ENCODE measurements at regions not wholly inside any gene's neighbourhood (a gene's known extent, or its start where the extent isn't known, plus 50 kb on each side); places are given as distances from the start of the nearest gene placed in this dataset.
"Not testable (repeated sequence)": the region's sequence is repeated elsewhere in the genome, so short reads cannot be mapped to it uniquely, and the experiment has no call there.

DNA sequence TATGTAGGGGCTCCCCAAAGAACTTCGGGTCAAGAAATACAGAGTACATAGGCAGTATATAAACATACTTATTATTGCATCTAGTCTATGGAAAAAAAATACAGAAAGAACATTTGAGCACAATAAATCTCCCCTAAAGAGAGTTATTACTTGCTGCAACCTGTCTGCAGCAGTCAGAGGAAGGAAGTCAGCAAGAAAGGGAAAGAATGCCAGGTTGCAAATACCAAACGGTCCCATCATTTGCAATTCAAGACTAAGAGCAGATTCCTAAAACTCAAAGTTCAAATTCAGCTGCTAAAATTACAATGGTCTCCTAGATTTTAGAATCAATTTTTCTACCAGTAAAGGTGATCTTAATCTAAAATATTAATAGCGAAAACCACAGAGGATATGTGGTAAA, 236.2 kb upstream of the NUDT6 start:
- no peak for DNase-seq (ENCODE audit: low read depth)

DNA sequence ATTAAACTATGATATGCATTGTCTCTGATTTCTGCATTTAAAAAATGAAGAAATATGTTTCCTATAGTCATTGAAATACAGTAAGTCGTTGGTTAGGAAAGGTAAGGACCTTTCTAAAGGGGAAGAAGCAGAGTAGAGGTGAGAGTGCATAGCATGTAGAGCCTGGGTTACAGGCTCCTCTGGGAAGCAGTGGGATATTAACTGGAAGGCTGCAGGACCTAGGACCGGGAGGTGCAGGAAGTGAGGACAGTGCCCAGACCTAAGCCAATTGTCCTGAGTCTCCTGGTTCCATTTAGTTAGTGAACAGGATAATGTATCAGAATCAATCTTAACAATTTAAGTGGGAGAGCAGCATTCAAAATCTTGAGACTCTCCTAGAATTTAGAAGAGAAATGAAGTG, 237.1 kb upstream of the NUDT6 start:
- no peak for DNase-seq (ENCODE audit: low read depth)

DNA sequence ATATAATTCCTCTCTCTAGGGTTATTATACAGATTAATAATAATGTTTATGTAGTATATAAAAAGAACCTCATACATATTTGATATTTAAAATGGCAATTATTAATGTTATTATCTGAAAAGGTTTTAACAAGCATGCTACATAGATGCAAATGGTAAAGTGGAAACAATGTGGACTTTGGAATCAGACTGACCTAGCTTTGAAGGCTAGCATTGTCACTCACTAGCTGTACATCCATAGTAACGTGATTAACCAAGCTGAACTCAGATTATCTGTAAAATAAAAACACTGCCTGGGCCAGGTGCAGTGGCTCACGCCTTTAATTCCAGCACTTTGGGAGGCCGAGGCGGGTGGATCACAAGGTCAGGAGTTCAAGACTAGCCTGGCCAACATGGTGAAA, 233.7 kb upstream of the SPRY1 start:
- no peak for DNase-seq (ENCODE audit: low read depth)

DNA sequence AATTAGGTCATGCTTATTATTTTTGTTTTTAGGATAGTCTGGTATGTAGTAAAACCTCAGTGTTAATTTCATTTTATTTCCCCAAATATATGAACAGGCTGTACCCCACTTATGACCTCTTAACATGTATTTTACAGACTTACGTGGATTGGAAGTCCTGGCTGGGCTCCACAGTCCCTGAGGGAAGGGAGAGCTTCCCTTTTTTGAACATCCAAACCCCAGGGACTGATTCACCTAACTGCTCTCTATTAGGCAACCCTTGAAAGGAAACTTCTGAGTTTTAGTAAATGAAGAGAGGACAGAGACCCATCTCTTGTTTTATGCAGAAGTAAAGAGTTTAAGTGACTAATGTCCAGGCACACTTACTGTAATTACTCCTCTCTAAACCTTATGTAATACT, 233.1 kb upstream of the SPRY1 start:
- no peak for DNase-seq (ENCODE audit: low read depth)

DNA sequence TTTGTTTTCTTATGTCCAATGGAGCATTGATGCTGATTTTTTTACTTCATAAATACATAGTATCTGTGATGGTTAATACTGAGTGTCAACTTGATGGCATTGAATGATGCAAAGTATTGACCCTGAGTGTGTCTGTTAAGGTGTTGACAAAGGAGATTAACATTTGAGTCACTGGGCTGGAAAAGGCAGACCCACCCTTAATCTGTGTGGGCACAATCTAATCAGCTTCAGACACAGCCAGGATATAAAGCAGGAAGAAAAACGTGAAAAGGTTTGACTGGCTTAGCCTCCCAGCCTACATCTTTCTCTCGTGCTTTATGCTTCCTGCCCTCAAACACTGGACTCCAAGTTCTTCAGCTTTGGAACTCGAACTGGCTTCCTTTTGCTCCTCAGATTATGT, 230.6 kb upstream of the SPRY1 start:
- no peak for DNase-seq (ENCODE audit: low read depth)

DNA sequence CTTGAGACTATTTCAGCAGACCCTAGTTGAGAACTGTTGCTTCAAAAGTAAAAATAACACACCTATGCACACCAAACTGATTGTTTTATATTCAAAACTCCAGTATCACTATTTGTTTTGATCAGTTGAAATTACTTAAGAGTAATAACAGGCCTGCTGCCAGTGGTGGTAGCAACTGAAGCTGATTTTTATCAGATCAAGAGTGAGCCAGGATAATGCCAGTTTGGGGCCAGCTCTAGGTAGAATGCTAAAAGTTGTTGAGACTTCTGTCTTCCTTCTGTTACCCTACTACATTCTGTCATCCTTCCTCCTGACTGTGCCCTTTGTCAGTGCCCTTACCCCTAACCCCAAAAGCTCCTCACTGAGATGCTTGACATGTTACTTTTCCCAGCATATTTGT, 228.7 kb upstream of the SPRY1 start:
- DNase-seq (ENCODE audit: low read depth): no peak

DNA sequence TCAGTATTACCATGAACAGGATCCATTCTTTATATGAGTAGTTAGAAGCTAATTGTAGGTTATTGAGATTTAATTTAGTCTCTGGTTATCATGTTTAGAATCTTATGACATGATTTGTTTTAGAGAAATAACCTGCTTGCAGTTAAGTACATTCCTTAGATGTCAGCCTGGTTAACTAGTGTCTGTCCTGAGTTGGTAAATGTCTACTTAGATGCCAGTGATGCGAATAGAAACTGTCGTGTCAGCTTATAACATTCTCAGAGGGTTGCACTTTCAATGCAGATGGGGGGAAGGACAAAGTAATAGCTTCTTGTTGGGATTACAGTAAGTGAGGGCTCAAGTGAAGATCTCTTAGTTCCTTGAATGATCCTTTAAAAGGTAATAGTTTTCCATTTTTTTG, 227.8 kb upstream of the SPRY1 start:
- DNase-seq (ENCODE audit: low read depth): no peak

DNA sequence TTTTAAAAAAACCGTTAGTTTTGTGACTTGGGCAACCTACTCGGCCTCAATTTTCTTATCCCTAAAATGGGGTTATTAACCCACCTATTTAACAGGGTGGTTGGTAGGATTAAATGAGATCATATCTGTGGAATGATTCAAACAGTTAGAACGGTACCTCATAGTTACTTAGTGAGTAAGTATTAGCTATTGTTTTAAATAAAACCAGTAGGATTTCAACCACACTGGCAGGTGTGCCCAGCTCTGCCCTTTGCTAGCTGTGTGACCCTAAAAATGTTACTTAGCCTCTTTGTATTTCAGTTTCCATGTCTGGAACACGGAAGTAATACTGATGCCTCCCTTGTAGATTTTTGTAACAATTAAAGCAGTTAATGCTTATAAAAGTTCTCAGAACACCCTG, 225.8 kb upstream of the SPRY1 start:
- no peak for DNase-seq (ENCODE audit: low read depth)

DNA sequence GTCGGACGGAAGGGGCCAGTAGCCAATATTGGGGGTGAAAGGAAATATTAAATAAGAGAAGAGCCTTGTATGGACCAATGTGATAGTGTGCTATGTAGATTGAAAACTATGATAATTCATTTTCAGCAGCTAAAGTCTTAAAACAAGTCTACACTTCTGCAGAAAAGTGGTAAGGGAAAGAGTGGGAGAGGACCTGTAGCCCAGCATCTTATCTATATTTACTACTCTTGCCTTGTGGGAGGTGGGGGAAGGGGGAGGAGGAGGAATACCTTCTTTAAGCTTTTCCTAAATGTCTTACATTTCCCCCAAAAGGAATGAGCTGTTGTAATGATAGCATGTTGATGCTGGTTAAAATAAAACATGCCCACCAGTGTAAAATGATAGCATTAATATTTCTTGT, 220.0 kb upstream of the SPRY1 start:
- DNase-seq (ENCODE audit: low read depth): no peak

DNA sequence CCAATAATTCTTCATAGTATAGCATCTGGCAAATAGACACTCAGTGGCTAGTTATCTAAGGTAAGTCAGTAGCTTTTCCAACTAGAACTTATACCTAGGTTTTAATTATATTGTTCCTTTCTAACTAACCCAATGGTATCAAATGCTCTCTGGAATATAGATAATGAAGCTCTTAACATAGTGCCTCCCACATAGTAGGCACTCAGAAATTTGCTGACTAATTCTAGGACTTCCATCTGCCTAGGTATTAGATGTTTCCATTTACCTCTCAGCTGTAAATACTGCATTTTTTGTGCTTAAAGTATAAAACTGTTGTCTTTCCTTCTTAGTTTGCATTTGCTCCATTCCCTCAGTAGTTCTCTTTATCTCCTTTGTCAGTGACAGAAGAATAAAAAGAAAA, 214.3 kb upstream of the SPRY1 start:
- DNase-seq (ENCODE audit: low read depth): no peak

DNA sequence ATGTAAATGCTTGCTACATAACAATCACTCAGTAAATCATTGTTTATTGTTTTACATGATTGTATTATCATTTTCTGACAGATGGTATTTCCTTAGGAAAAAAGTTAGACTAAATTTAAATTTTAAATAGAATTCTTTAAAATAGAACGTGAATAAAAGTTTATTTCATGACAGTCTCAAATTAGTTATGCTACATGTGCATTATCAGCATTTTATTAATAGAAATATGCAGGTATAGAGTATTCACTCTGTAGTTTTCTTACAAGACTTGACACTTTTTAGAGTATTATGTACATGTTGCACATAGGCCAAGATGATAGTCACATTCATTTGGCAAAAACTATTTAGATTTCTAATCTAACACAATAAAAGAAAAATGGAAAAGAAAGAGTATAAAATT, 213.3 kb upstream of the SPRY1 start:
- DNase-seq (ENCODE audit: low read depth): no peak

DNA sequence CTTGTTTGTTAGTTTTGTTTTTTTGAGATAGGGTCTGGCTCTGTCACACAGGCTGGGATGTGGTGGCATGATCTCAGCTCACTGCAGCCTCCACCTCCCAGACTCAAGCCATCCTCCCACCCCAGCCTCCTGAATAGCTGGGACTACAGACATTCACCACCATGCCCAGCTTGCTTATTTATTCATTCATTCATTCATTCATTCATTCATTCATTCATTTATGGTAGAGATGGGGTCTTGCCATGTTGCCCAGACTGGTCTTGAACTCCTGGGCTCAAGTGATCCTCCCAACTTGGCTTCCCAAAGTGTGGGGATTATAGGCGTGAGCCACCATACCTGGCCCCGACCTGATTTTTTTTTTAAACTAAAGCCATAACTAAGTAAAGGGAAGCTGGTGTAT, 212.8 kb upstream of the SPRY1 start:
- DNase-seq (ENCODE audit: low read depth): not testable (repeated sequence)

DNA sequence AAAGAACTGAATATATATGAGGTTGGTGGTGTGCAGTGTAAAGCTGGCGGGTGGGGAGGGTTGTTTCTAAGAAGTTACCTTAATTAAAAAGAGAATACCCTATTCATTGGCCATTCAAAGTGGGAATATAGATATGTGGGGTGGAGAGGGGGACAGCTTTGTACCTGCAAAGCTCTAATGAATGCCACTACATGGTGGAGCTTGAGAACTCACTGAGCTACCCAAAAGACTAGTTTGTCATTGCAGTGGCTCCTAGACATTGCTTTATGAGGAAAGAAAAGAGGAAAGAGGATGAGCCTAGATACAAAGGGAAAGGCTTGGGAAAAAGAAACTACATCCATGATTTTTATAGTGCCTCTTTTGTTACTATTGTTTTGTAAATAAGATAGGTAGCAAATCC, 209.9 kb upstream of the SPRY1 start:
- no peak for DNase-seq (ENCODE audit: low read depth)

DNA sequence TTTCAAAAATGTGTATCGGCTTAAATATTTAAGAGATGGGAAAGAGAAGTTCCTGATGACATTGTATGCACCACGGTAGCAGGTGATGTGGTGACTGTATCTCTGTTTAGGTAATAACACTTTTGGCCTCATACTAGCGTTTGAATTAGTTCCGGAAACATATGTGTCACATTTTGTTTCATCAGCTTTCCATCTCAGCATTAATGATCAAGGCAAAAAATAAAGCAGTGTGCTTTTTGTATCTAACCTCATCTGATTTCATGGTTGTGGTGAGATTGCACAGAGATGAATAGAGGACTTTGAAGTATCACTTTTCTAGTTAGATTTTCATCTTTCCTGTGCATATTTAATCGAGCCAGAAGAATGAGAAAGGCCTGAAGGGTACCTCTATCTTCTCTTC, 206.4 kb upstream of the SPRY1 start:
- DNase-seq (ENCODE audit: low read depth): no peak

DNA sequence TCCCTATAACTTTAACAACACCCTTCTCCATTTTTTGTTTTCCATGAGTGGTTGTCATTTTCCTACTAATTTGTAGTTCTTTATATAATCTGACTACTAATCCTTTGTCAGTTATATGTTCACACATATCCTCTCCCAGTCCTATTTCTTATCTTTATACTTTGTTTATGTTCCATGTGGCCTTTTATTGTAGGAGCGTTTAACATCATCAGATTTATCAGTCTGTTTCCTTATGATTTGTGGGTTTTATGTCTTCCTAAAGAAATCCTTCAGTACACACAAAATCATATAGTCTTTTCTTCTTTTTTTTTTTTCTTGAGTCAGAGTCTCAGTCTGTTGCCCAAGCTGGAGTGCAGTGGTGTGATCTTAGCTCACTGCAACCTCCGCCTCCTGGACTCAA, 204.9 kb upstream of the SPRY1 start:
- DNase-seq (ENCODE audit: low read depth): no peak

DNA sequence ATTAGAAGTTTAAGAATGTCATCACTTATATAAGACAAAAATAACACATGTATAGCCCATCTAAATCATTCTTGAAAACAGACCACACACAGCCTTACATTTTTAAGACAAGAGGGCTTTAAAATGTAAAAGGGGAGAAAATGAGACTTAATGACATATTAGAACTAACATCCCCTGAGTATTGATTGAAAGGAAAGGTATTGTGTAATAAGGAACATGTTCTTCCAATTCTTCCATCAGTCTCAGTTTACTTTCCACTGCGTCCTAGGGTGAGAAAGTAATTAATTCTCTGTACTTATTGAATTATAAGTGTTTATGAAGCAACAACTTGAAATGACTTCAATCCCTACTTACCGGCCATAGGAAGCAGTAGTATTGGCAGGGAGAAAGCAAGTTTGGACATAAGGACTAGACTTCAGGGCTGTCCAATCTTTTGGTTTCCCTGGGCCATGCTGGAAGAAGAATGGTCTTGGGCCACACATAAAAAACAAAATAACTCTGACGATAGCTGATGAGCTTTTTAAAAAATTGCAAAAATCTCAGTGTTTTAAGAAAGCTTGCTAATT, 202.7 kb upstream of the SPRY1 start:
- no peak for DNase-seq (ENCODE audit: low read depth)

DNA sequence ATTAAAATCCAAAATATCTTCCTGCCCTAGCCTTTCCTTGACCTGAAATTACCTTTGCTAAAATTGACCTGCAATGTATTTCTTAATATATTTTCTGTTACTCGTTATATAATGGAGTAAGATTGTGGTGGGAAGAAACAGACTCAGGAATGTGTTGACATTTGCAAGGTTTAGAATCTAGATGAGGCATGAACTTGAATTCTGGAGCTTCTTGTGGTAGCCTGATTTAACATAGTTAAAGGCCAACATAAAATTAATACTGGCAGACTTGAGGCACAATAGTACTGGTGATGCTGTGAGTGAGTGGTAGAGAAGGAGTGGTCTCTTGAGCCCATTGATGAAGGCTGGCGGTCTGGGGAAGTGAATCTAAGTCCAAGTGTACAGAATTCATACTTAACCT, 197.9 kb upstream of the SPRY1 start:
- no peak for DNase-seq (ENCODE audit: low read depth)

DNA sequence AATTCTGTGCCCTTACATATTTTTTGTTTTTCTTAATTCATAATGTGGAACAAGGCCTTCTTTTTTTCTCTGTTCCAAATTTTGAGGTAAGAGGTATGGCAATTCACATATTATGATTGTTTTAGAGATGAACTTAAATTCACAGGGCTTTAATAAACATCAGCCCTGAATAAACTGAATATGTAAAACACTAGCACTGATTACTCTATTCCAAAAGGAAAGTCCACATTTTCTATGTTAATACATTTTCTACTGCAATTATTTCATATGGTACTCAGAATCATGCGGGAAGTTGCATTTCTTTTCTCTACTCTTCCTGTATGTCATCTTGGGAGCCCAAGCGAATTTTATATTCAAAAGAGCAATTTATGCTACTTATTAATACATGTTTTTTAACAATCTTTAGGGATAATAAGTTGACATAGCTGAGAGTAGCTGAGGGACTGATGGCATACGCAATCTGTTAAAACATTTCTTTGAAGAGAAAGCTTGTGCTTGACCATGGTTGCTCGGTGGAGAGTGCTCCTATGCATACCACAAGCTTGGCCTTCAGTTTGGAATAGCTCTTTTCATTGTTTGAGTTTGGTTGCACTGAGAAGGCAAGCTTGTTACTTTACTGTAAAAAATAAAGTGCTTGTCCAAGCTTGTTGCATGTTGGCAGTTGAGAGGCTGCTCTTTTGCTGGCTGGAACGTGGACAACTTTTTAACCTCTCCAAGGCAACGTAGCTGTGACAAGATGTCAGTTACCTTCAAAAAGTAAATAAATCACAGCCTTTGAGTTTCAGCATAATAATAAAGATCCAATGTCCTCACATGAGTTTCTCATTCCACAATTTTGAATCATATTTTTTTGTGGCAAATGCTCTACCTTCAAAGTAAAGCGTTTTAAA, 196.3 kb upstream of the SPRY1 start:
- no peak for DNase-seq (ENCODE audit: low read depth)

DNA sequence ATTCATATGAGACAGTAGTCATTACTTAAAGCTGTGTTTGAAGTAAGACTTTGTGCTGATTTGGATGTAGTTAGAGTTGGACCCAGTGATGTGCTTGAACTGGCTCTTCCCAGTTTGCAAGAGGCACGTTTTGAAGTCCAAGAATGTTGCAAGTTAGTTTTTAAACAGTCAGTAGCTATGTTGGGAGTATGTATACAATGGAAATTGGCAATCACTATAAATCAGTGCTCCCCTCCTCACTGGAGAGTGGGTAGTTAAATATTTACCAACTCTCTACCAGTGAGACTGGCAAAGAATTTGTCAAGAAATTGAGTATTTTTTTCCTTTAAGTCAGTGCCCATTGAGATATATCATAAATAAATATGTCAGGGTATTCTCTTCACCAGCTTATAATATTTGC, 191.9 kb upstream of the SPRY1 start:
- no peak for DNase-seq (ENCODE audit: low read depth)

DNA sequence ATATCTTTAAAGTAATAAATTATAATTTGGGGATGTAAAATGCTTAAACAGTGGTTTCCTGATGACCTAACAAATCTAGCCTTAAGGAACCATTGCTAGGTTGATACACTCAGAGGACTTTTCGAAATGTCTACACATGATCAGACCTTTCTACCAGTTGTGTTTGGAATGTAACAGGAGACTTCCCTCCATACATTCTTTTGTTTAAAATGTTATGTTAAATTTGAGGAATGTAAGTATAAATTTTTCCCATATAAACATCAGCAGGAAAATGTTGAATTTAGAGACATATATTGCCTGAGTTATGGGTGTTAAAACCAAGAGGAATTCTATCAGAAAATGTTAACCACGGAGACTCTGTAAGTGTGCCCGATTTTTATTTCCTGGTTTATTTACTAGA, 190.6 kb upstream of the SPRY1 start:
- DNase-seq (ENCODE audit: low read depth): no peak

DNA sequence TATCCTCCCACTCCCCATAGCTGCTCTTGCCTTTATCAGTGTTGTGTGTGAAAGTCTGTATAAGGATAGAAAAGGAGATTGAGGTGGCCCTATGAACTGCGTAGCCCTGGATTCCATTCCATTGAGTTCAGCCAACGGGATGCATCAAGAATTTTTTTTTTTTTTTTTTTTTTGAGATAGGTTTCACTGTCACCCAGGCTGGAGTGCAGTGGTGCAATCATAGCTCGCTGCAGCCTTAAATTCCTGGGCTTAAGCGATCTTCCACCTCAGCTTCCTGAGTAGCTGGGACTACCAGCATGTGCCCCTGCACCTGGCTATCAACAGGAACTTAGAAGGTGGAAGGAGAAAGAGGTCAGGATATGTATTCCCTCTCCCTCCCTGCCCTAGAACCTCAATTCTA, 187.2 kb upstream of the SPRY1 start:
- no peak for DNase-seq (ENCODE audit: low read depth)

DNA sequence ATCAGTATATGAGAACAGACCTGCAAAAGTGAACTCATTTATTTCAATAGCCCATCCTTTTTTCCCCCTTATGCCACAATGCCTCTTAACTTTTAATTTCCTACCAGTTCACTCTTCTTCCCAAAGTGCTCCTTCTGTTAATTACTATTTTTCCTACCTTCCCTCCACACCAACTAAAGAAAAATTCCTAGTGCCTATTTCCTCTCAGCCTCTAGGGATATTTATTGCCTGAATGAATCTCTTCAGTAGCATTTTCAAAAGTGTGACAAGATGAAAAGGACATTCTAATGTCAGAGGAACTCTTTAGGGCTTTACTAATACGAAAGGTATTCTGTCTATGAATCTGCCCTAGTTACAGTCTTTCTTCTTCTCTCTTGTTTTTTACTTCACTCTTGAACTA, 181.1 kb upstream of the SPRY1 start:
- DNase-seq (ENCODE audit: low read depth): no peak

DNA sequence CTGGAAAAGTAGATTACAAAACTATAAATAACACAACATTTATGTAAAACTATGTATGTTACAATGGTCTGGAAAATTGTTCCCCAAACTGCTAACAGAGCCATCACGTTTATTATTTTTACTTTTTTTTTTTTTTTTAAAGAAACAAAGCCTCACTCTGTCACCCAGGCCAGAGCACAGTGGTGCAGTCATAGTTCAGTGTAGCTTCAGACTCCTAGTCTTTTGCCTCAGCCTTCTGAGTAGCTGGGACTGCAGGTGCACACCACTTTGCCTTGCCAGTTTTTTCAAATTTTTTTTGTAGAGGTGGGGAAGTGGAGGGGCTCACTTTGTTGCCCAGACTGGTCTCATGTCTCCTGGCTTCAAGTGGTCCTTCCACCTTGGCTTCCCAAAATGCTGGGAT, 180.1 kb upstream of the SPRY1 start:
- no peak for DNase-seq (ENCODE audit: low read depth)

DNA sequence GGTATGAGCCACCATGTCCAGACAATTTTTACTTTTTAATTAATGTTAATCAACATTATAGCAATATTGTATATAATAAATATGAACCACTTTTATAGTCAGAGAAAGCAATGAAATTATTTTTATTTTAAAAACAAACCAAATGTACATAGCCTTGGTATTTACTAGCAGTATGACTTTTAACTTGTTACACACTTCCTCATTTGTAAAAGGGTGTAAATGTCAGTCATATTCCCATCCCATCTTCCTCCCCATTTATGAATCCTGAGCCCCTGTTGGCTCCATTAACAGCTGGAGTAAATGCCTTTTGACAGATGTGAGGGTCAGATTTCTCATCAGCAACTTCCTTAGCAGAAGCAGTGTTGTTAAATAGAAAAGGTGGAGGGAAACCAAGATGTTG, 179.6 kb upstream of the SPRY1 start:
- no peak for DNase-seq (ENCODE audit: low read depth)

Measured in GM04504 (cell line).